Omental fat pad (tissue), 3 donors: ENCODE measurements at regions not wholly inside any gene's neighbourhood (a gene's known extent, or its start where the extent isn't known, plus 50 kb on each side); places are given as distances from the start of the nearest gene placed in this dataset.

Experiments
- ATAC-seq: fragments of 150-250 bp; one replicate; pipeline ENCODE4 v1.9.1; 2016; ENCODE audit warnings: mild to moderate bottlenecking, moderate library complexity; ENCODE audit not compliant: low FRiP score
- DNase-seq: peaks from one replicate; pipeline ENCODE4 v3.0.0-alpha.2; 2019; ENCODE audit warnings: low spot score
- CTCF ChIP-seq, 3 donors: fragments of 450-650 bp; IDR thresholded peaks; one replicate each; pipeline ENCODE4 v1.5.1; 2016 to 2017; ENCODE audit warnings: antibody characterized with exemption in 3 of 3, mild to moderate bottlenecking in 3 of 3, moderate library complexity in 2 of 3

- no peak for DNase-seq
- no peak for TF ChIP-seq CTCF (IDR thresholded peaks at IDR 0.05)
- ATAC-seq, result no peak
Measured at GRCh38 chr13:56902276-56902675, 238.4 kb upstream of the PRR20A start.

- no peak for DNase-seq
- no peak for TF ChIP-seq CTCF (IDR thresholded peaks at IDR 0.05)
- ATAC-seq, result no peak
Measured at GRCh38 chr13:56903710-56904282, 236.9 kb upstream of the PRR20A start.

- TF ChIP-seq CTCF (IDR thresholded peaks at IDR 0.05), result no peak
Measured at GRCh38 chr13:56906909-56907308, 233.8 kb upstream of the PRR20A start.

GRCh38 chr13:56907766-56908165, 233.0 kb upstream of the PRR20A start:
- no peak for TF ChIP-seq CTCF (IDR thresholded peaks at IDR 0.05)
- no peak for ATAC-seq

More at GRCh38 chr13:56906909-56907308, 233.8 kb upstream of the PRR20A start:
- ATAC-seq (no peak), DNase-seq (no peak)

GRCh38 chr13:56909896-56910600, 230.7 kb upstream of the PRR20A start:
- no peak for DNase-seq
- no peak for TF ChIP-seq CTCF (IDR thresholded peaks at IDR 0.05)
- ATAC-seq, result no peak

More at GRCh38 chr13:56907766-56908165, 233.0 kb upstream of the PRR20A start:
- DNase-seq, result no peak

- TF ChIP-seq CTCF (IDR thresholded peaks at IDR 0.05), result no peak
- ATAC-seq (no peak), DNase-seq (no peak)
Measured at GRCh38 chr13:56917966-56918365, 222.8 kb upstream of the PRR20A start.

GRCh38 chr13:56923626-56924140, 217.0 kb upstream of the PRR20A start:
- no peak for DNase-seq
- TF ChIP-seq CTCF (IDR thresholded peaks at IDR 0.05), result no peak
- no peak for ATAC-seq
